GM13976 (cell line): ENCODE measurements at regions not wholly inside any gene's neighbourhood (a gene's known extent, or its start where the extent isn't known, plus 50 kb on each side); places are given as distances from the start of the nearest gene placed in this dataset.

Experiments used
- DNase-seq: peaks from one replicate; pipeline ENCODE4 v3.0.0; 2012; ENCODE audit warnings: low spot score
- CTCF ChIP-seq: IDR thresholded peaks from 2 replicates; pipeline ENCODE4 v1.5.1; 2012; ENCODE audit warnings: borderline replicate concordance, mild to moderate bottlenecking; ENCODE audit not compliant: insufficient read depth; ENCODE audit errors: extremely low read depth, missing control alignments, control extremely low read depth
- in situ Hi-C: fragments of 300-500 bp; cut with MboI; formaldehyde crosslinking; loops from one replicate; pipeline ENCODE4 v1.12.0; 2022; ENCODE audit warnings: low sequenced_read_pairs, mixed read lengths, inconsistent platforms; ENCODE audit not compliant: unreplicated experiment

DNA sequence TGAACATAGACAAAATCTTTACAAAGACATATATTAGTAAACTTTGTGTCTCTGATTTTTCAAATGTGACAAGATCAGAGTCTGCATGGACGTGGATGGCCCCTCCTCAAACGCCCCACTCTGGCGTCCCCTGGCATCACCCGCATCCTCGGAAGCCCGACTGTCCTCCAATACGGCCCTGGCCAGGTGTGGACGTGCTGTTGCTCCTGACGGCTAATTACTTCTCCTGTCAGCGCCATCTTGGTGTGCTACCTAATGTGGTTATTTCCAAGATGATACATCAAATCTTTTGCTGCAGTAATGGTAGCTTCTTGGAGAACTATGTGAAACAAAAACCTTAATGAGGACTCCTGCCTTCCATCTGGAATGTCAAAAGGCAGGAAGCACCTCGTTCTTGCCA, 747.4 kb upstream of the SALL3 start:
- no peak for DNase-seq
- TF ChIP-seq CTCF: no peak
- in situ Hi-C loops: no loop called here

- no peak for TF ChIP-seq CTCF
- no peak for DNase-seq
- in situ Hi-C loops: no loop called here
Measured at GRCh38 chr18:78237864-78238263, 741.8 kb upstream of the SALL3 start.

GRCh38 chr18:78238404-78239089, 741.1 kb upstream of the SALL3 start:
- TF ChIP-seq CTCF: no peak
- DNase-seq: no peak
- in situ Hi-C loops: no loop called here

DNA sequence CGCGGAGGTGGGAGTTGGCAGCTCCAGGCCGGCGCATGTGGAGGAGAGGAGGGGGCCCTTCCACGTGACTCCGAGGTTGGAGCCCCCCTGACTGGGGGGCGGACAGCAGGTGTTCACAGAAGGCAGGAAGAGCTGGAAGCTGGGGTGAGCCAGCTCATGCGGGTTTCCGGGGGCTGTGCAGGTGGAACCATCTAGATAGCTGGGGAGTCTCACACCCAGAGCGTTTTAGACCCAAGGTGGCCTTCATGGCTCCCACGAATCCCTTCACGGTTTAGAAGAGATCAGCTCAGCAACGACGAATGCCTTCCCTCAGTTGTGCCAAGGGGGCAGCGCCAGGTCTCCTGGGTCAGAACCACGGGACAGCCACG, 740.5 kb upstream of the SALL3 start:
- no peak for TF ChIP-seq CTCF
- in situ Hi-C loops: no loop called here
- no peak for DNase-seq

- no peak for DNase-seq
- TF ChIP-seq CTCF: no peak
- in situ Hi-C loops: no loop called here
Measured at GRCh38 chr18:78240101-78240500, 739.5 kb upstream of the SALL3 start.

DNA sequence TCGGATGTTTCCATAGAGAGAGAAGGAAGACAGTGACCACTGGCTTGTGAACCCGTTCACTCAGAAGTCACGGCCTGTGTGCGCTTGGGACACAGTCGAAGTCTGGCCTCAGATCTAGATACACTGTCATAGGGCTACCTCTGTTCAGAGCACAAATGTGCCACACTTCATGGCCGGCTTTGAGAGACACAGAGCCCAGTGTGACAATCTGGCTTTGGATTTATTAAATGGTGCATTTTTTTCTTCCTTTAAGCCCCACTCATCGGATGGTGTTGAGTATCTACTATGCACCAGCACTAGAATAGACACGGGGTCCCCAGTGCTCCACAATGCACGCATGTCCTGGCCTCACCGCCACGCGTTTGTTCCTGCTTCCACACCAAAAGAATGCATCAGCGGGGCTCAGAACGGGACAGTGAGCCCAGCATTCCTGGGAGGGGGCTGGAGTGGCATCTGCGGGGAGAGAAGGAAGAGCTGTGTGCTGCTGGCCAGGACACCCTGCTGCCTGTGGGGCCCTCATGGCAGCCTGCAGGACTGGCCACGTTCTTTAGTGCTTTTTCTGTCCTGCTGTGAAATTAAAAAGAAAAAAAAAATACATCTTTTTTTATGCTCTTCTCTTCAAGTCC, 738.9 kb upstream of the SALL3 start:
- no peak for DNase-seq
- no peak for TF ChIP-seq CTCF
- in situ Hi-C loops: no loop called here
